Keratinocyte (primary cell): ENCODE measurements at regions not wholly inside any gene's neighbourhood (a gene's known extent, or its start where the extent isn't known, plus 50 kb on each side); places are given as distances from the start of the nearest gene placed in this dataset.

Experiments
- DNase-seq: peaks from one replicate; pipeline ENCODE4 v3.0.0-alpha.2; 2011; ENCODE audit warnings: low read depth, missing footprints, low spot score
- FAIRE-seq: peaks from 2 replicates; lab custom pipeline; 2011; peaks lifted over from hg19 to GRCh38; lab: Jason Lieb, UNC
- H2AFZ ChIP-seq: 2 replicates; pipeline ENCODE4 v1.6.0; 2012; ENCODE audit warnings: low read length, control low read depth, inconsistent platforms; ENCODE audit not compliant: control insufficient read depth
- H3K27ac ChIP-seq: 2 replicates; pipeline ENCODE4 v1.5.1; 2011; ENCODE audit warnings: low read length; ENCODE audit not compliant: control insufficient read depth, insufficient read depth
- H3K27me3 ChIP-seq: 3 replicates; pipeline ENCODE4 v1.6.0; 2011; ENCODE audit warnings: low read length; ENCODE audit not compliant: control insufficient read depth, insufficient read depth; ENCODE audit errors: extremely low read depth
- H3K36me3 ChIP-seq, 2 experiments: 2 replicates in 1 of 2; 3 replicates in 1 of 2; pipeline ENCODE4 v1.5.1; 2011; ENCODE audit warnings: low read length in 2 of 2, mild to moderate bottlenecking in 1 of 2; ENCODE audit not compliant: control insufficient read depth in 2 of 2, insufficient read depth in 2 of 2; ENCODE audit errors: extremely low read depth in 1 of 2
- H3K4me1 ChIP-seq: 3 replicates; pipeline ENCODE4 v1.5.1; 2011; ENCODE audit warnings: low read length; ENCODE audit not compliant: control insufficient read depth, insufficient read depth; ENCODE audit errors: extremely low read depth
- H3K4me2 ChIP-seq: 3 replicates; pipeline ENCODE4 v1.6.0; 2011; ENCODE audit warnings: low read depth, low read length; ENCODE audit not compliant: control insufficient read depth, insufficient read depth; ENCODE audit errors: extremely low read depth
- H3K4me3 ChIP-seq, 3 experiments: fragments of 200-600 bp in 1 of 3; sonication (generic) in 1 of 3; 2 replicates in 2 of 3; 3 replicates in 1 of 3; pipeline ENCODE4 v1.5.1; 2011 to 2016; ENCODE audit warnings: low read length in 3 of 3, mild to moderate bottlenecking in 3 of 3, control low read depth in 2 of 3, inconsistent platforms in 1 of 3, low read depth in 1 of 3, mixed read lengths in 1 of 3, mixed run types in 1 of 3, moderate library complexity in 1 of 3; ENCODE audit not compliant: control insufficient read depth in 2 of 3, insufficient read depth in 2 of 3; ENCODE audit errors: extremely low read depth in 1 of 3
- H3K79me2 ChIP-seq: 2 replicates; pipeline ENCODE4 v1.6.0; 2012; ENCODE audit warnings: low read length; ENCODE audit not compliant: control insufficient read depth, insufficient read depth
- H3K9ac ChIP-seq: 3 replicates; pipeline ENCODE4 v1.6.0; 2011; ENCODE audit warnings: low read length; ENCODE audit not compliant: control insufficient read depth, insufficient read depth; ENCODE audit errors: extremely low read depth
- H3K9me1 ChIP-seq: 3 replicates; pipeline ENCODE4 v1.6.0; 2011; ENCODE audit warnings: low read length; ENCODE audit not compliant: control insufficient read depth, insufficient read depth; ENCODE audit errors: extremely low read depth
- H3K9me3 ChIP-seq: 2 replicates; pipeline ENCODE4 v1.5.1; 2012; ENCODE audit warnings: low read depth, low read length; ENCODE audit not compliant: control insufficient read depth
- H4K20me1 ChIP-seq: 3 replicates; pipeline ENCODE4 v1.6.0; 2011; ENCODE audit warnings: low read length; ENCODE audit not compliant: control insufficient read depth, insufficient read depth; ENCODE audit errors: extremely low read depth
- CTCF ChIP-seq, 3 experiments: IDR thresholded peaks in 1 of 3; conservative IDR thresholded peaks in 1 of 3; optimal IDR thresholded peaks in 1 of 3; 2 replicates in 2 of 3; 3 replicates in 1 of 3; pipeline versions ENCODE3 to v1.5.1; 2011; ENCODE audit warnings: low read length in 3 of 3, mild to moderate bottlenecking in 3 of 3, moderate library complexity in 2 of 3, control low read depth in 1 of 3, inconsistent platforms in 1 of 3; ENCODE audit not compliant: insufficient read depth in 2 of 3; ENCODE audit errors: extremely low read depth in 1 of 3
- EZH2 ChIP-seq: IDR thresholded peaks from one replicate; pipeline ENCODE4 v1.6.1; 2012; ENCODE audit warnings: inconsistent platforms, mild to moderate bottlenecking, low read length, moderate library complexity
- dilution Hi-C: fragments of 300-500 bp; cut with MboI; formaldehyde crosslinking; loops from one replicate; pipeline ENCODE4 v1.7.0; 2020; ENCODE audit warnings: low sequenced_read_pairs; ENCODE audit not compliant: extremely low pct_ligation_motif_present

- no peak overlapping the region for H3K27ac ChIP-seq
- dilution Hi-C loops, result no loop called here
- no peak for FAIRE-seq
Measured at GRCh38 chr3:130607553-130608154, 90.7 kb downstream of the COL6A6 start.

GRCh38 chr3:130609166-130609979 is 92.4 kb downstream of the COL6A6 start:
- H2AFZ ChIP-seq, result no peak overlapping the region
- FAIRE-seq, result no peak
- TF ChIP-seq EZH2 (no peak), CTCF (optimal IDR thresholded peaks at IDR 0.05 in 1 of 3, IDR thresholded peaks at IDR 0.05 in 1 of 3, conservative IDR thresholded peaks at IDR 0.05 in 1 of 3; ENCODE audit: extremely low read depth in 1 of 3, insufficient read depth in 2 of 3, low read length in 3 of 3) (no peak)
- H3K4me3 ChIP-seq, result no peak overlapping the region
- no peaks in the 10 kb centered on the region for H3K4me1 ChIP-seq
- no peaks in the 10 kb centered on the region for H4K20me1 ChIP-seq
- H3K9me3 ChIP-seq, result no peaks in the 10 kb centered on the region
- DNase-seq, result no peak
- dilution Hi-C loops, result no loop called here
- H3K79me2 ChIP-seq, result no peaks in the 10 kb centered on the region
- H3K27me3 ChIP-seq, result no peaks in the 10 kb centered on the region
- no peak overlapping the region for H3K4me2 ChIP-seq
- H3K27ac ChIP-seq, result no peak overlapping the region
- H3K9ac ChIP-seq, result no peak overlapping the region
- no peaks in the 10 kb centered on the region for H3K9me1 ChIP-seq
- no peaks in the 10 kb centered on the region for H3K36me3 ChIP-seq

More at GRCh38 chr3:130607553-130608154, 90.7 kb downstream of the COL6A6 start:
- H3K9ac ChIP-seq, result no peak overlapping the region
- no peak overlapping the region for H3K4me3 ChIP-seq
- H3K79me2 ChIP-seq, result no peaks in the 10 kb centered on the region
- H3K9me3 ChIP-seq, result no peaks in the 10 kb centered on the region
- H3K36me3 ChIP-seq, result no peaks in the 10 kb centered on the region
- no peaks in the 10 kb centered on the region for H4K20me1 ChIP-seq
- no peaks in the 10 kb centered on the region for H3K4me1 ChIP-seq
- H2AFZ ChIP-seq, result no peak overlapping the region
- no peak overlapping the region for H3K4me2 ChIP-seq
- no peaks in the 10 kb centered on the region for H3K9me1 ChIP-seq
- DNase-seq, result no peak
- TF ChIP-seq CTCF (optimal IDR thresholded peaks at IDR 0.05 in 1 of 3, IDR thresholded peaks at IDR 0.05 in 1 of 3, conservative IDR thresholded peaks at IDR 0.05 in 1 of 3; ENCODE audit: extremely low read depth in 1 of 3, insufficient read depth in 2 of 3, low read length in 3 of 3) (no peak), EZH2 (no peak)
- no peaks in the 10 kb centered on the region for H3K27me3 ChIP-seq
